ENCODE measurements at regions not wholly inside any gene's neighbourhood (a gene's known extent, or its start where the extent isn't known, plus 50 kb on each side); places are given as distances from the start of the nearest gene placed in this dataset.

GRCh38 chr13:37339386-37339735 lies 233.9 kb upstream of the CSNK1A1L start:
- H3K4me2 ChIP-seq, result no peak overlapping the region
- H2AFZ ChIP-seq, result no peak overlapping the region
- no peaks in the 10 kb centered on the region for H3K9me2 ChIP-seq (replicated peaks; ENCODE audit: insufficient read depth)
- no peaks in the 10 kb centered on the region for H4K20me1 ChIP-seq (ENCODE audit: insufficient read depth, poor library complexity, severe bottlenecking)
- no peaks in the 10 kb centered on the region for H3K79me2 ChIP-seq
- WGBS (ENCODE audit: low lambda C conversion rate, missing lambda C conversion rate), result 86% methylated on average over 2 of the region's 2 CpGs
- no peaks in the 10 kb centered on the region for H3K4me1 ChIP-seq (ENCODE audit: insufficient read depth)
- H3K27ac ChIP-seq, result no peak overlapping the region
- TF ChIP-seq EZH2phosphoT487 (IDR thresholded peaks at IDR 0.05; ENCODE audit: low read depth, severe bottlenecking, unreplicated experiment) (no peak), EZH2 (IDR thresholded peaks at IDR 0.05; ENCODE audit: borderline replicate concordance) (no peak)
- TF ChIP-seq, protein P1, sequence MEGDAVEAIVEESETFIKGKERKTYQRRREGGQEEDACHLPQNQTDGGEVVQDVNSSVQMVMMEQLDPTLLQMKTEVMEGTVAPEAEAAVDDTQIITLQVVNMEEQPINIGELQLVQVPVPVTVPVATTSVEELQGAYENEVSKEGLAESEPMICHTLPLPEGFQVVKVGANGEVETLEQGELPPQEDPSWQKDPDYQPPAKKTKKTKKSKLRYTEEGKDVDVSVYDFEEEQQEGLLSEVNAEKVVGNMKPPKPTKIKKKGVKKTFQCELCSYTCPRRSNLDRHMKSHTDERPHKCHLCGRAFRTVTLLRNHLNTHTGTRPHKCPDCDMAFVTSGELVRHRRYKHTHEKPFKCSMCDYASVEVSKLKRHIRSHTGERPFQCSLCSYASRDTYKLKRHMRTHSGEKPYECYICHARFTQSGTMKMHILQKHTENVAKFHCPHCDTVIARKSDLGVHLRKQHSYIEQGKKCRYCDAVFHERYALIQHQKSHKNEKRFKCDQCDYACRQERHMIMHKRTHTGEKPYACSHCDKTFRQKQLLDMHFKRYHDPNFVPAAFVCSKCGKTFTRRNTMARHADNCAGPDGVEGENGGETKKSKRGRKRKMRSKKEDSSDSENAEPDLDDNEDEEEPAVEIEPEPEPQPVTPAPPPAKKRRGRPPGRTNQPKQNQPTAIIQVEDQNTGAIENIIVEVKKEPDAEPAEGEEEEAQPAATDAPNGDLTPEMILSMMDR (IDR thresholded peaks at IDR 0.05; ENCODE audit: poor library complexity), result no peak
- no peak overlapping the region for H3K4me3 ChIP-seq
- H3K9me3 ChIP-seq (ENCODE audit: low read depth), result no peaks in the 10 kb centered on the region
- no peaks in the 10 kb centered on the region for H3K36me3 ChIP-seq (replicated peaks; ENCODE audit: insufficient read depth, low read depth)
- H3K27me3 ChIP-seq, result no peaks in the 10 kb centered on the region
- DNase-seq (ENCODE audit: low spot score), result no peak

DNA sequence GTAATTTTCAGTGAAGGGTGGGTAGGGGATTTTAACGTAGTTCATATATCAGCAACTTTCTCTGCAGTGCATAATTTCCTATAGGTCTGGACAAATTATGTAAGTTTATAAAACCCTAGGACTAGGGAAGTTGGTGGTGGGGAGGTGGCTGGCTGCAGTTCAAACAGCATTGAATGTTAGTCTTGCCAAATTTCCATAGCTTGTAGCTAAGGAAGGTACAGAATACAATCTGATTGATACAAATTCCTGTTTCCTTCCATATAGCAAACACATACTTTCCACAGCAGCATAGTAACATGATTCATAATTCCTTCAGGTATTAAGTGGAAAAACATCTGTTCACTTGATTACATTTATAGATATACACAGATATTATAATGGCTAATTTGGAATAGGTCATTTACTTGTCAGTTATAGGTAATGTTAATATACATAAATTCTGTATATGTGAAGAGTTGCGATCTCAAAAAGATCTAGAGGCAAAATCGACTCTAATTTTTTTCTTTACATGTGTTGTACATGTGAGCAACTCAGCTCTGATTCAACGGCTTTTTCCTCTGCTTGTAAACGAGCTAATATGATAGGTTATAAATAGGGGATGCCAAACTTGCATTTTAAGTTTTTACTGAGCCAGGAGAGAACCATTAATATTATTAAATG lies 233.4 kb upstream of the CSNK1A1L start:
- Histone ChIP-seq H4K20me1 (ENCODE audit: insufficient read depth, poor library complexity, severe bottlenecking) (no peaks in the 10 kb centered on the region), H3K4me3 (no peak overlapping the region), H3K79me2 (no peaks in the 10 kb centered on the region), H3K27me3 (no peaks in the 10 kb centered on the region), H3K36me3 (replicated peaks; ENCODE audit: insufficient read depth, low read depth) (no peaks in the 10 kb centered on the region), H2AFZ (no peak overlapping the region), H3K27ac (no peak overlapping the region), H3K9me2 (replicated peaks; ENCODE audit: insufficient read depth) (no peaks in the 10 kb centered on the region), H3K4me2 (no peak overlapping the region), H3K9me3 (ENCODE audit: low read depth) (no peaks in the 10 kb centered on the region), H3K4me1 (ENCODE audit: insufficient read depth) (no peaks in the 10 kb centered on the region)
- DNase-seq (ENCODE audit: low spot score), result no peak
- TF ChIP-seq EZH2phosphoT487 (IDR thresholded peaks at IDR 0.05; ENCODE audit: low read depth, severe bottlenecking, unreplicated experiment) (no peak), EZH2 (IDR thresholded peaks at IDR 0.05; ENCODE audit: borderline replicate concordance) (no peak)
- TF ChIP-seq, protein P1 (IDR thresholded peaks at IDR 0.05; ENCODE audit: poor library complexity), result no peak
- WGBS (ENCODE audit: low lambda C conversion rate, missing lambda C conversion rate), result 51% methylated on average over 5 of the region's 5 CpGs

DNA sequence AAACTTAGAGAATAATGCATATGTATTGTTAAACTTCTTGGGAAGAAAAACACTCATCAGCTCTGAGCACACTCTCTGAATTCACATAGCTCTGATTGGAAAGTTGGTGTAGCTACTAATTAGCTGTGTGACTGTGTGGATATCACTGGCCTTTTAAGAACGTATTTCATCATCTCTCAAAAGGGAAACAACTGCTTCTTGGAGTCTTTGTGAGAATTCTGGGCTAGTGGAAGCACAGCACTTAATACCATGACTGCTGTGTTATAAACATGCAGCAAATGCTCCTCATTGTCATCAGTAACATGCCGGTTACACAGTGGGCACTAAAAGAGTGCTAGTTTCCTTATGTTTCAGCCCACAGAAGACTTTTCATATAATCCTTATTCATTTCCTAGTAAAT lies 220.9 kb upstream of the CSNK1A1L start:
- no peak for DNase-seq (ENCODE audit: low spot score)
- no peaks in the 10 kb centered on the region for H3K9me3 ChIP-seq (ENCODE audit: low read depth)
- TF ChIP-seq EZH2phosphoT487 (IDR thresholded peaks at IDR 0.05; ENCODE audit: low read depth, severe bottlenecking, unreplicated experiment) (no peak), EZH2 (IDR thresholded peaks at IDR 0.05; ENCODE audit: borderline replicate concordance) (no peak)
- TF ChIP-seq, protein P1 (IDR thresholded peaks at IDR 0.05; ENCODE audit: poor library complexity), result no peak
- H3K27me3 ChIP-seq, result no peaks in the 10 kb centered on the region
- no peak overlapping the region for H2AFZ ChIP-seq
- H3K9me2 ChIP-seq (replicated peaks; ENCODE audit: insufficient read depth), result no peaks in the 10 kb centered on the region
- H3K4me1 ChIP-seq (ENCODE audit: insufficient read depth), result no peaks in the 10 kb centered on the region
- no peaks in the 10 kb centered on the region for H4K20me1 ChIP-seq (ENCODE audit: insufficient read depth, poor library complexity, severe bottlenecking)
- no peak overlapping the region for H3K4me3 ChIP-seq
- H3K27ac ChIP-seq, result no peak overlapping the region
- 51% methylated on average over 2 of the region's 2 CpGs for WGBS (ENCODE audit: low lambda C conversion rate, missing lambda C conversion rate)
- no peak overlapping the region for H3K4me2 ChIP-seq
- H3K79me2 ChIP-seq, result no peaks in the 10 kb centered on the region
- H3K36me3 ChIP-seq (replicated peaks; ENCODE audit: insufficient read depth, low read depth), result no peaks in the 10 kb centered on the region

DNA sequence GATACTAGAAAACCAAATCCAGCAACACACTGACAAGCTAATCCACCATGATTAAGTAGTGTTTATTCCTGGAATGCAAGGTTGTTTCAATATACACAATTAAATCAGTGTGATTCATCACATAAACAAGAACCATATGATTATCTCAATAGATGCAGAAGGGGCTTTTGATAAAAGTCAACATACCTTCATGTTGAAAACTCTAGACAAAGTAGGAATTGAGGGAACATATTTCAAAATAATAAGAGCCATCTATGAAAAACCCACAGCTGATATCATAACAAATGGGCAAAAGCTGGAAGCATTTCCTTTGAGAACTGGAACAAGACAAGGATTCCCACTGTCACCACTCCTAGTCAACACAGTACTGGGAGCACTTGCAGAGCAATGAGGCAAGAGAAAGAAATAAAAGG lies 213.6 kb upstream of the CSNK1A1L start:
- no peak overlapping the region for H2AFZ ChIP-seq
- H3K4me1 ChIP-seq (ENCODE audit: insufficient read depth), result no peaks in the 10 kb centered on the region
- TF ChIP-seq EZH2phosphoT487 (IDR thresholded peaks at IDR 0.05; ENCODE audit: low read depth, severe bottlenecking, unreplicated experiment), result no peak
- TF ChIP-seq EZH2 (IDR thresholded peaks at IDR 0.05; ENCODE audit: borderline replicate concordance), result no peak
- TF ChIP-seq, protein P1 (IDR thresholded peaks at IDR 0.05; ENCODE audit: poor library complexity), result no peak

More for the DNA sequence above, 213.6 kb upstream of the CSNK1A1L start:
- Histone ChIP-seq H3K79me2 (no peaks in the 10 kb centered on the region), H3K9me3 (ENCODE audit: low read depth) (no peaks in the 10 kb centered on the region), H3K9me2 (replicated peaks; ENCODE audit: insufficient read depth) (no peaks in the 10 kb centered on the region), H3K4me3 (no peak overlapping the region), H3K27ac (no peak overlapping the region), H3K36me3 (replicated peaks; ENCODE audit: insufficient read depth, low read depth) (no peaks in the 10 kb centered on the region), H4K20me1 (ENCODE audit: insufficient read depth, poor library complexity, severe bottlenecking) (no peaks in the 10 kb centered on the region), H3K4me2 (no peak overlapping the region), H3K27me3 (no peaks in the 10 kb centered on the region)
- no peak for DNase-seq (ENCODE audit: low spot score)

All from hepatocyte (in vitro differentiated cells).